GM06990 (cell line): ENCODE measurements at regions not wholly inside any gene's neighbourhood (a gene's known extent, or its start where the extent isn't known, plus 50 kb on each side); places are given as distances from the start of the nearest gene placed in this dataset.

Experiments used
- DNase-seq: peaks from one replicate; pipeline ENCODE4 v3.0.0-alpha.2; 2011; ENCODE audit not compliant: insufficient read length; ENCODE audit errors: extremely low read depth
- H3K27me3 ChIP-seq: replicated peaks from 2 replicates; pipeline ENCODE4 v1.6.0; 2011; ENCODE audit warnings: low read length; ENCODE audit not compliant: control insufficient read depth, insufficient read depth
- H3K36me3 ChIP-seq: 2 replicates; pipeline ENCODE4 v1.5.1; 2011; ENCODE audit warnings: low read length; ENCODE audit not compliant: control insufficient read depth, insufficient read depth
- H3K4me3 ChIP-seq: replicated peaks from 2 replicates; pipeline ENCODE4 v1.5.1; 2011; ENCODE audit warnings: low read depth, mild to moderate bottlenecking, control low read depth, low read length
- CTCF ChIP-seq: IDR thresholded peaks from 2 replicates; pipeline ENCODE4 v1.5.1; 2011; ENCODE audit warnings: low read length, control low read depth, mild to moderate bottlenecking, inconsistent platforms; ENCODE audit not compliant: insufficient read depth, poor library complexity, severe bottlenecking

- no peak for TF ChIP-seq CTCF
- no peak overlapping the region for H3K4me3 ChIP-seq
- no peaks in the 10 kb centered on the region; the same call in 1 of the 2 replicates for H3K27me3 ChIP-seq
- no peak for DNase-seq
- H3K36me3 ChIP-seq: no peaks in the 10 kb centered on the region
Measured at GRCh38 chr7:136063326-136063666, 86.1 kb upstream of the MTPN start.

- no peak for DNase-seq
- no peaks in the 10 kb centered on the region; the same call in 1 of the 2 replicates for H3K27me3 ChIP-seq
- H3K36me3 ChIP-seq: no peaks in the 10 kb centered on the region
- no peak overlapping the region for H3K4me3 ChIP-seq
- no peak for TF ChIP-seq CTCF
Measured at GRCh38 chr7:136062625-136063325, 85.6 kb upstream of the MTPN start.

- Histone ChIP-seq H3K4me3 (no peak overlapping the region), H3K27me3 (no peaks in the 10 kb centered on the region; the same call in 1 of the 2 replicates), H3K36me3 (no peaks in the 10 kb centered on the region)
- no peak for DNase-seq
- no peak for TF ChIP-seq CTCF
Measured at GRCh38 chr7:136061433-136061832, 84.3 kb upstream of the MTPN start.

DNA sequence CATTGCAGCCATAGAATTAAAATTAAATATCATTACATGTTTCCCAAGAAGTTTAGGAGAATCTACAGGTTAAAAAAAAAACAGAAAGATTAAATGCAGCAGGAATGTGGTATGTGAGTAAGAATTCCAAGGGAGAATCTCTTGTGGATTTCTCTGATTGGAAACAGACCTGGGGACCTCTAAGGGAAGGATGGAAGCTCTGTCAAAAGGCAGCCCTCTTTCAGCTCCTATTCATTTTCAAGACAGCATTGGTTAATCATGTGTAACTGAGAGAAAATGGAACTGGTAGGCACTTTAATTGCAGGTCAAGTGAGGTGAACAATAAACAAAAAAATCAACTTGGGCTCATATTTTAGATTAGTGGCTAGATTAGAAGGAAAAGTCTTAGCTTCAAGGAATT lies 81.4 kb upstream of the MTPN start:
- no peak for TF ChIP-seq CTCF
- Histone ChIP-seq H3K4me3 (no peak overlapping the region), H3K36me3 (no peaks in the 10 kb centered on the region), H3K27me3 (no peaks in the 10 kb centered on the region)
- DNase-seq: no peak

GRCh38 chr7:136057509-136057908 lies 80.3 kb upstream of the MTPN start:
- DNase-seq: no peak
- Histone ChIP-seq H3K27me3 (no peaks in the 10 kb centered on the region), H3K36me3 (no peaks in the 10 kb centered on the region), H3K4me3 (no peak overlapping the region)
- no peak for TF ChIP-seq CTCF
